ENCODE measurements at regions not wholly inside any gene's neighbourhood (a gene's known extent, or its start where the extent isn't known, plus 50 kb on each side); places are given as distances from the start of the nearest gene placed in this dataset.

DNA sequence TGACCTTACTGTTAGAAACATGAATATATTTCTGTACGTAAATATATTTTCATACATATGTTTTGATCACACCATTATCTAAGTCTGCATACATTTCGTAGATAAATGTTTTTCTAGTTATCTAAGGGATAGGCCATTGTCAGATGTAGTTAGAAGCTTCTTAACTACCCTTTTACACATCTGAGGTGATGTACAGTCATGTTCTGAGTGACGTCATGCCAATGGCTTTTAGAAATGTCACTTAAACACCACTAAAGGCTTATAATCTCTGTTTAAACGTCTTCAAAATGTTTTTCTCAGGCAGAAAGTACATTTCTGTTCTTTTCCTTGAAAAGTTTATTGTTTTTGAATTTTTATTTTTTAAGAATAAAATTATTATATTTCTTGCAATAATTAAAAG, 781.9 kb downstream of the MRPL39 start:
- TF ChIP-seq, protein P1, sequence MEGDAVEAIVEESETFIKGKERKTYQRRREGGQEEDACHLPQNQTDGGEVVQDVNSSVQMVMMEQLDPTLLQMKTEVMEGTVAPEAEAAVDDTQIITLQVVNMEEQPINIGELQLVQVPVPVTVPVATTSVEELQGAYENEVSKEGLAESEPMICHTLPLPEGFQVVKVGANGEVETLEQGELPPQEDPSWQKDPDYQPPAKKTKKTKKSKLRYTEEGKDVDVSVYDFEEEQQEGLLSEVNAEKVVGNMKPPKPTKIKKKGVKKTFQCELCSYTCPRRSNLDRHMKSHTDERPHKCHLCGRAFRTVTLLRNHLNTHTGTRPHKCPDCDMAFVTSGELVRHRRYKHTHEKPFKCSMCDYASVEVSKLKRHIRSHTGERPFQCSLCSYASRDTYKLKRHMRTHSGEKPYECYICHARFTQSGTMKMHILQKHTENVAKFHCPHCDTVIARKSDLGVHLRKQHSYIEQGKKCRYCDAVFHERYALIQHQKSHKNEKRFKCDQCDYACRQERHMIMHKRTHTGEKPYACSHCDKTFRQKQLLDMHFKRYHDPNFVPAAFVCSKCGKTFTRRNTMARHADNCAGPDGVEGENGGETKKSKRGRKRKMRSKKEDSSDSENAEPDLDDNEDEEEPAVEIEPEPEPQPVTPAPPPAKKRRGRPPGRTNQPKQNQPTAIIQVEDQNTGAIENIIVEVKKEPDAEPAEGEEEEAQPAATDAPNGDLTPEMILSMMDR (IDR thresholded peaks at IDR 0.05) = no peak
- TF ChIP-seq POLR2A (IDR thresholded peaks at IDR 0.05) (no peak), POLR2AphosphoS5 (IDR thresholded peaks at IDR 0.05) (no peak)
